ENCODE measurements at regions not wholly inside any gene's neighbourhood (a gene's known extent, or its start where the extent isn't known, plus 50 kb on each side); places are given as distances from the start of the nearest gene placed in this dataset.

GRCh38 chr17:13113821-13114525 is 96.1 kb upstream of the ELAC2 start:
- Histone ChIP-seq H3K36me3 (ENCODE audit: control insufficient read depth in 2 of 2, extremely low read depth in 1 of 2, insufficient read depth in 2 of 2, low read length in 2 of 2) (no peaks in the 10 kb centered on the region), H3K9ac (replicated peaks; ENCODE audit: extremely low read depth, insufficient read depth, low read length) (no peak overlapping the region), H3K9me3 (replicated peaks; ENCODE audit: control insufficient read depth, insufficient read depth, low read length) (no peaks in the 10 kb centered on the region), H3K79me2 (ENCODE audit: control insufficient read depth, insufficient read depth, low read length) (no peaks in the 10 kb centered on the region), H2AFZ (ENCODE audit: low read depth, low read length) (no peak overlapping the region), H3K27ac (ENCODE audit: insufficient read depth, low read depth, low read length) (no peak overlapping the region), H3K4me3 (replicated peaks in 1 of 3; ENCODE audit: insufficient read depth in 1 of 3, low read depth in 1 of 3, low read length in 3 of 3) (no peak overlapping the region), H3K9me1 (replicated peaks; ENCODE audit: control insufficient read depth, extremely low read depth, insufficient read depth, low read length) (no peaks in the 10 kb centered on the region), H4K20me1 (replicated peaks; ENCODE audit: control insufficient read depth, extremely low read depth, insufficient read depth, low read length) (no peaks in the 10 kb centered on the region), H3K4me1 (ENCODE audit: control insufficient read depth, extremely low read depth, insufficient read depth, low read length) (no peaks in the 10 kb centered on the region), H3K4me2 (ENCODE audit: insufficient read depth, low read length) (no peak overlapping the region), H3K27me3 (ENCODE audit: control insufficient read depth in 2 of 2, insufficient read depth in 2 of 2, low read length in 2 of 2) (no peaks in the 10 kb centered on the region)
- no TSS peak for BruUV-seq (replicated peaks)
- dilution Hi-C loops (cut with MboI; ENCODE audit: extremely low pct_ligation_motif_present, low sequenced_read_pairs) (no loop called here), intact Hi-C loops (cut with micrococcal nuclease) (no loop called here)
- CTCF ChIA-PET, result no interaction called here
- TF ChIP-seq CTCF (IDR thresholded peaks at IDR 0.05; ENCODE audit: extremely low read depth in 1 of 2, insufficient read depth in 1 of 2, low read depth in 1 of 2, low read length in 2 of 2) (no peak), FOS (IDR thresholded peaks at IDR 0.05; ENCODE audit: borderline replicate concordance, insufficient read depth, low read length) (no peak), POLR2A (IDR thresholded peaks at IDR 0.05; ENCODE audit: low read depth, low read length) (no peak), GATA2 (IDR thresholded peaks at IDR 0.05; ENCODE audit: insufficient read depth, insufficient read length, low read depth, low read length) (no peak), EZH2 (IDR thresholded peaks at IDR 0.05; ENCODE audit: borderline replicate concordance, low read depth, low read length, severe bottlenecking) (no peak)
- DNase-seq (ENCODE audit: low read depth, low spot score) (no peak), FAIRE-seq (no peak)
- POLR2A ChIA-PET, result no interaction called here

GRCh38 chr17:13107676-13108235 is 89.9 kb upstream of the ELAC2 start:
- Histone ChIP-seq H2AFZ (ENCODE audit: low read depth, low read length) (no peak overlapping the region), H3K36me3 (ENCODE audit: control insufficient read depth in 2 of 2, extremely low read depth in 1 of 2, insufficient read depth in 2 of 2, low read length in 2 of 2) (no peaks in the 10 kb centered on the region), H3K79me2 (ENCODE audit: control insufficient read depth, insufficient read depth, low read length) (no peaks in the 10 kb centered on the region), H3K4me3 (replicated peaks in 1 of 3; ENCODE audit: insufficient read depth in 1 of 3, low read depth in 1 of 3, low read length in 3 of 3) (no peak overlapping the region), H3K4me1 (ENCODE audit: control insufficient read depth, extremely low read depth, insufficient read depth, low read length) (no peaks in the 10 kb centered on the region), H3K9me3 (replicated peaks; ENCODE audit: control insufficient read depth, insufficient read depth, low read length) (no peaks in the 10 kb centered on the region), H3K27ac (ENCODE audit: insufficient read depth, low read depth, low read length) (no peak overlapping the region), H3K9me1 (replicated peaks; ENCODE audit: control insufficient read depth, extremely low read depth, insufficient read depth, low read length) (no peaks in the 10 kb centered on the region), H3K27me3 (ENCODE audit: control insufficient read depth in 2 of 2, insufficient read depth in 2 of 2, low read length in 2 of 2) (no peaks in the 10 kb centered on the region), H4K20me1 (replicated peaks; ENCODE audit: control insufficient read depth, extremely low read depth, insufficient read depth, low read length) (no peaks in the 10 kb centered on the region), H3K4me2 (ENCODE audit: insufficient read depth, low read length) (no peak overlapping the region), H3K9ac (replicated peaks; ENCODE audit: extremely low read depth, insufficient read depth, low read length) (no peak overlapping the region)
- no TSS peak for BruUV-seq (replicated peaks)
- FAIRE-seq, result no peak
- TF ChIP-seq FOS (IDR thresholded peaks at IDR 0.05; ENCODE audit: borderline replicate concordance, insufficient read depth, low read length), result no peak
- no peak for TF ChIP-seq GATA2 (IDR thresholded peaks at IDR 0.05; ENCODE audit: insufficient read depth, insufficient read length, low read depth, low read length)
- no peak for TF ChIP-seq JUN (IDR thresholded peaks at IDR 0.05; ENCODE audit: borderline replicate concordance, insufficient read depth, insufficient read length, low read depth)
- TF ChIP-seq EZH2 (IDR thresholded peaks at IDR 0.05; ENCODE audit: borderline replicate concordance, low read depth, low read length, severe bottlenecking), result no peak
- TF ChIP-seq POLR2AphosphoS5 (IDR thresholded peaks at IDR 0.05; ENCODE audit: insufficient read depth, low read depth, low read length), result no peak
- TF ChIP-seq CTCF (IDR thresholded peaks at IDR 0.05; ENCODE audit: extremely low read depth in 1 of 2, insufficient read depth in 1 of 2, low read depth in 1 of 2, low read length in 2 of 2), result no peak
- no peak for TF ChIP-seq MYC (IDR thresholded peaks at IDR 0.05; ENCODE audit: low read depth, low read length)
- no peak for TF ChIP-seq POLR2A (IDR thresholded peaks at IDR 0.05; ENCODE audit: low read depth, low read length)
- TF ChIP-seq MAX (IDR thresholded peaks at IDR 0.05; ENCODE audit: insufficient read depth, insufficient read length), result no peak
- CTCF ChIA-PET, result no interaction called here
- dilution Hi-C loops (cut with MboI; ENCODE audit: extremely low pct_ligation_motif_present, low sequenced_read_pairs) (no loop called here), intact Hi-C loops (cut with micrococcal nuclease) (no loop called here)
- no peak for DNase-seq (ENCODE audit: low read depth, low spot score)
- POLR2A ChIA-PET, result no interaction called here

Measured in endothelial cell of umbilical vein (primary cell).